Cardiac muscle cell (in vitro differentiated cells and primary cell): ENCODE measurements at regions not wholly inside any gene's neighbourhood (a gene's known extent, or its start where the extent isn't known, plus 50 kb on each side); places are given as distances from the start of the nearest gene placed in this dataset.
"Not testable (repeated sequence)": the region's sequence is repeated elsewhere in the genome, so short reads cannot be mapped to it uniquely, and the experiment has no call there.

Experiments used
- DNase-seq, 2 donors: peaks; one replicate each; pipeline versions ENCODE4 v3.0.0 to v3.0.0-alpha.2; 2010 to 2017; ENCODE audit warnings: low read depth in 1 of 2, low spot score in 1 of 2
- H3K27ac ChIP-seq: fragments of 200-600 bp; sonication (generic); 2 replicates; pipeline ENCODE4 v1.5.1; 2016
- H3K27me3 ChIP-seq: fragments of 200-600 bp; sonication (generic); 2 replicates; pipeline ENCODE4 v1.6.0; 2016; ENCODE audit warnings: control low read depth
- H3K36me3 ChIP-seq: fragments of 200-600 bp; sonication (generic); 2 replicates; pipeline ENCODE4 v1.5.1; 2016; ENCODE audit warnings: control low read depth
- H3K4me1 ChIP-seq: fragments of 200-600 bp; sonication (generic); 2 replicates; pipeline ENCODE4 v1.8.1; 2017; ENCODE audit warnings: low read depth, mild to moderate bottlenecking, mixed run types
- H3K4me3 ChIP-seq: fragments of 200-600 bp; sonication (generic); 2 replicates; pipeline ENCODE4 v1.5.1; 2016; ENCODE audit warnings: mild to moderate bottlenecking
- H3K9me3 ChIP-seq: fragments of 200-600 bp; sonication (generic); 2 replicates; pipeline ENCODE4 v1.5.1; 2017; ENCODE audit warnings: low read depth, mild to moderate bottlenecking, control low read depth
- TF ChIP-seq, protein P1 (sequence below): IDR thresholded peaks from 2 replicates; pipeline ENCODE4 v1.5.1; 2012; ENCODE audit warnings: low read depth, mild to moderate bottlenecking, low read length

DNA sequence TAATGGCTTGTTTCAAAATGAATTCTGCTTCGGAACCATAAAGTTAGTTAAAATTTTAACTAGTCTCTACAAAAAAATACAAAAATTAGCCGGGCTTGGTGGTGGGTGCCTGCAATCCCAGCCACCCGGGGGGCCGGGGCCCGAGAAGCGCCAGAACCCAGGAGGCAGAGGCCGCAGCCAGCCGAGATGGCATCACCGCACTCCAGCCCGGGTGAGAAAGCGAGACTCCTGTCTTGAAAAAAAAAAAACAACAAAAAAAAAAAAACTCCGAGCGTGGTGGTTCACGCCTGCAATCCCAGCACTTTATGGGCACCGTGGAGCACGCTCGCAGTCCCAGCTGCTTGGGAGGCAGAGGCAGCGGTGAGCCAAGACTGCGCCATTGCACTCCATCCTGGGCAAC lies 781.4 kb downstream of the BRINP3 start:
- DNase-seq, result no peak
- H3K4me1 ChIP-seq, result no peaks in the 10 kb centered on the region
- H3K9me3 ChIP-seq, result no peaks in the 10 kb centered on the region
- no peak overlapping the region for H3K4me3 ChIP-seq
- TF ChIP-seq, protein P1, sequence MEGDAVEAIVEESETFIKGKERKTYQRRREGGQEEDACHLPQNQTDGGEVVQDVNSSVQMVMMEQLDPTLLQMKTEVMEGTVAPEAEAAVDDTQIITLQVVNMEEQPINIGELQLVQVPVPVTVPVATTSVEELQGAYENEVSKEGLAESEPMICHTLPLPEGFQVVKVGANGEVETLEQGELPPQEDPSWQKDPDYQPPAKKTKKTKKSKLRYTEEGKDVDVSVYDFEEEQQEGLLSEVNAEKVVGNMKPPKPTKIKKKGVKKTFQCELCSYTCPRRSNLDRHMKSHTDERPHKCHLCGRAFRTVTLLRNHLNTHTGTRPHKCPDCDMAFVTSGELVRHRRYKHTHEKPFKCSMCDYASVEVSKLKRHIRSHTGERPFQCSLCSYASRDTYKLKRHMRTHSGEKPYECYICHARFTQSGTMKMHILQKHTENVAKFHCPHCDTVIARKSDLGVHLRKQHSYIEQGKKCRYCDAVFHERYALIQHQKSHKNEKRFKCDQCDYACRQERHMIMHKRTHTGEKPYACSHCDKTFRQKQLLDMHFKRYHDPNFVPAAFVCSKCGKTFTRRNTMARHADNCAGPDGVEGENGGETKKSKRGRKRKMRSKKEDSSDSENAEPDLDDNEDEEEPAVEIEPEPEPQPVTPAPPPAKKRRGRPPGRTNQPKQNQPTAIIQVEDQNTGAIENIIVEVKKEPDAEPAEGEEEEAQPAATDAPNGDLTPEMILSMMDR, result no peak
- no peak overlapping the region for H3K27ac ChIP-seq
- no peaks in the 10 kb centered on the region for H3K27me3 ChIP-seq
- H3K36me3 ChIP-seq, result no peaks in the 10 kb centered on the region

DNA sequence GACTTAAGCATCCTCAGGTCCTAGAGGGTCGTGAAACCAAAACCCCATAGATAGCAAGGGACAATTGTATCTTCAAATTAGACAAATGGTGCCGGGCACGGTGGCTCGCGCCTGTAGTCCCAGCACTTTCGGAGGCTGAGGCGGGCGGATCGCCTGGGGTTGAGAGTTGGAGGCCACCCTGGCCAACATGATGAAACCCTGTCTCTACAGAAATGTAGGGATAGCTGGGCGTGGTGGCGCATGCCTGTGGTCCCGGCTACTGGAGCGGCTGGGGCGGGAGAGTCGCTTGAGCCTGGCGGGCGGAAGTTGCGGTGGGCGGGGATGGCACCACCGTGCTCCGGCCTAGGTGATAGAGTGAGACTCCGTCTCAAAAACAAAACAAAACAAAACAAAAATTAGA lies 780.6 kb downstream of the BRINP3 start:
- Histone ChIP-seq H3K27me3 (no peaks in the 10 kb centered on the region), H3K36me3 (no peaks in the 10 kb centered on the region), H3K4me1 (no peaks in the 10 kb centered on the region), H3K9me3 (no peaks in the 10 kb centered on the region), H3K27ac (no peak overlapping the region), H3K4me3 (no peak overlapping the region)
- TF ChIP-seq, protein P1, result no peak
- no peak for DNase-seq

DNA sequence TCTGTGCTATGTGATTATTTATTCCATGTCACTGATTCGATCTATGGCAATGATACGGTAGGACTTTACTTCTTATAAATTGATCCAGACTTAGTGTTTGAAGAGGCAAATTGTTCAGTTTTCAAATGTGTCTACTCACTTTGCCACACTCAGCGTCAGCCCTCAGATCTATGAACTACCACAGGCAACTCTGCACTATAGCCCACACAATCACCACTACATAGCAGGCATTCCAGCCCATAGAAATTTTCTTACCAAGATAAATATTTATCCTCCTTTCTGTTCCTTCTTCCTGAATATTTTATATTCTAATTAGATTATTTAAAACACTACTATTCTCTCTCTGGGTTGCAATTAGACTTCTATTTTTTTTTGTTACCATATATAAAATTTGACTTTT lies 776.1 kb downstream of the BRINP3 start:
- H3K9me3 ChIP-seq, result no peaks in the 10 kb centered on the region
- H3K36me3 ChIP-seq, result no peaks in the 10 kb centered on the region
- no peaks in the 10 kb centered on the region for H3K4me1 ChIP-seq
- H3K27ac ChIP-seq, result no peak overlapping the region
- H3K27me3 ChIP-seq, result no peaks in the 10 kb centered on the region
- no peak overlapping the region for H3K4me3 ChIP-seq
- no peak for DNase-seq
- TF ChIP-seq, protein P1, result no peak

DNA sequence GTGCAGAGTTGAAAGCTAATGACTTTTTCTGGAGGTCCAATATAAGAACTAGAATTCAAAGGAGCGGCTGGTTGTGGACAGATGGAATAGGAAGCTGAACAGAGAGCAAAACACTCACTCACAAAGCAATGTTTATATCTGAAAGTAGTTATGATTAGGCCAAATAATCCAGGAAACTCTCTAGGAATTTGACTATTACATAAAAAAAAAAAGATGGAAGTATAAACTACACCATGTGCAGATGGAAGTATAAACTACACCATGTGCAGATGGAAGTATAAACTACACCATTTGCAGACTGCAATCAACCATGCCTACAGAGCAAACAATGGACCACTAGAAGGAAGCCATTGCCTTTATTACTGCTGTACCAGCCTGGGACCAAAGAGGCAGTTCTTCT lies 771.1 kb downstream of the BRINP3 start:
- H3K4me1 ChIP-seq, result no peaks in the 10 kb centered on the region
- no peak overlapping the region for H3K4me3 ChIP-seq
- no peaks in the 10 kb centered on the region for H3K9me3 ChIP-seq
- H3K27ac ChIP-seq, result no peak overlapping the region
- no peak for DNase-seq
- no peaks in the 10 kb centered on the region for H3K36me3 ChIP-seq
- no peaks in the 10 kb centered on the region for H3K27me3 ChIP-seq
- TF ChIP-seq, protein P1, result no peak

DNA sequence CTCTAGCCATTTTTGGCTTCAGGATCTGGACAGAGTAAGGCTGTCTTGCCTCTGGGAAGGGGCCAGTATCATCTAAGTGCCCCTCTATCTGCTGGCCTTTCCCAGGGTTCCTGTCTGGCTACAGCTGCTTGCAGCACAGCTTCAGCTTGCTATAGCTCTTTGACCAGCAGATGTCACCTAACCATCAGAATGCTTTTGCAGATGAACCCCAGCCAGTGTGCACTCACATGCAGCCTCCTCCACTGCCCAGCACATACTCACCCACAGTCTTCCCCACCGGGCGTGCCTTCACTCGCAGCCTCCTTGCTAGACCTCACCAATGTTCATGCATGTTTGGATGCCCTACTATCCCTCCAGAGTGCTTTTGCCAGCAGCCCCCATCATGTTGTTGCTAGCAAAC lies 769.0 kb downstream of the BRINP3 start:
- no peaks in the 10 kb centered on the region for H3K27me3 ChIP-seq
- no peak overlapping the region for H3K4me3 ChIP-seq
- no peak overlapping the region for H3K27ac ChIP-seq
- DNase-seq, result peak; percentile 17 to 35
- no peaks in the 10 kb centered on the region for H3K9me3 ChIP-seq
- no peaks in the 10 kb centered on the region for H3K4me1 ChIP-seq
- TF ChIP-seq, protein P1, result peak; percentile 11
- H3K36me3 ChIP-seq, result no peaks in the 10 kb centered on the region

DNA sequence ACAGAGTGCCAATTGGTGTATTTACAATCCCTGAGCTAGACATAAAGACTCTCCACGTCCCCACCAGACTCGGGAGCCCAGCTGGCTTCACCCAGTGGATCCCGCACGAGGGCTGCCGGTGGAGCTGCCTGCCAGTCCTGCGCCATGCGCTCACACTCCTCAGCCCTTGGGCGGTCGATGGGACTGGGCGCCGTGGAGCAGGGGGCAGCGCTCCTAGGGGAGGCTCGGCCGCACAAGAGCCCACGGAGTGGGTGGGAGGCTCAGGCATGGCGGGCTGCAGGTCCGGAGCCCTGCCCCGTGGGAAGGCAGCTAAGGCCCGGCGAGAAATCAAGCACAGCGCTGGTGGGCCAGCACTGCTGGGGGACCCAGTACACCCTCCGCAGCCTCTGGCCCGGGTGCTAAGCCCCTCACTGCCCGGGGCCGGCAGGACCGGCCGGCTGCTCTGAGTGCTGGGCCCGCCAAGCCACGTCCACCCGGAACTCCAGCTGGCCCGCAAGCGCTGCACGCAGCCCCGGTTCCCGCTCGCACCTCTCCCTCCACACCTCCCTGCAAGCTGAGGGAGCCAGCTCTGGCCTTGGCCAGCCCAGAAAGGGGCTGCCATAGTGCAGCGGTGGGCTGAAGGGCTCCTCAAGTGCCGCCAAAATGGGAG lies 759.4 kb downstream of the BRINP3 start:
- not testable (repeated sequence) for H3K9me3 ChIP-seq, H3K4me3 ChIP-seq, H3K27ac ChIP-seq, H3K4me1 ChIP-seq, DNase-seq, H3K27me3 ChIP-seq, H3K36me3 ChIP-seq
